Right kidney (tissue), 1 donor: ENCODE measurements at regions not wholly inside any gene's neighbourhood (a gene's known extent, or its start where the extent isn't known, plus 50 kb on each side); places are given as distances from the start of the nearest gene placed in this dataset.
"Not testable (repeated sequence)": the region's sequence is repeated elsewhere in the genome, so short reads cannot be mapped to it uniquely, and the experiment has no call there.

Experiments used
- DNase-seq: peaks from one replicate; pipeline ENCODE4 v3.0.0-alpha.2; 2016

GRCh38 chr5:122602700-122603099 lies 172.2 kb upstream of the SNX2 start:
- no peak for DNase-seq

GRCh38 chr5:122605236-122605635 lies 169.6 kb upstream of the SNX2 start:
- DNase-seq = no peak

- DNase-seq = no peak
Observed at GRCh38 chr5:122607818-122608217, 167.1 kb upstream of the SNX2 start.

GRCh38 chr5:122608222-122608621 lies 166.7 kb upstream of the SNX2 start:
- DNase-seq = no peak

GRCh38 chr5:122611406-122611805 lies 163.5 kb upstream of the SNX2 start:
- no peak for DNase-seq

- no peak for DNase-seq
Observed at GRCh38 chr5:122612901-122613300, 162.0 kb upstream of the SNX2 start.

- DNase-seq = no peak
Observed at GRCh38 chr5:122615146-122615545, 159.7 kb upstream of the SNX2 start.

- DNase-seq = no peak
Observed at GRCh38 chr5:122615832-122616231, 159.0 kb upstream of the SNX2 start.

- not testable (repeated sequence) for DNase-seq
Observed at GRCh38 chr5:122618046-122618445, 156.8 kb upstream of the SNX2 start.

GRCh38 chr5:122620768-122621167 lies 154.1 kb upstream of the SNX2 start:
- not testable (repeated sequence) for DNase-seq

- DNase-seq = not testable (repeated sequence)
Observed at GRCh38 chr5:122628714-122629113, 146.2 kb upstream of the SNX2 start.

- DNase-seq = no peak
Observed at GRCh38 chr5:122629121-122629677, 145.7 kb upstream of the SNX2 start.

- no peak for DNase-seq
Observed at GRCh38 chr5:122638581-122638980, 136.3 kb upstream of the SNX2 start.

GRCh38 chr5:122639033-122639432 lies 135.8 kb upstream of the SNX2 start:
- peak; percentile 14 for DNase-seq

GRCh38 chr5:122639864-122640263 lies 135.0 kb upstream of the SNX2 start:
- DNase-seq = no peak

- no peak for DNase-seq
Observed at GRCh38 chr5:122649080-122649479, 125.8 kb upstream of the SNX2 start.

GRCh38 chr5:122653087-122654017 lies 121.5 kb upstream of the SNX2 start:
- peak; percentile 17 for DNase-seq

- DNase-seq = no peak
Observed at GRCh38 chr5:122656160-122656559, 118.7 kb upstream of the SNX2 start.

- no peak for DNase-seq
Observed at GRCh38 chr5:122656577-122656976, 118.3 kb upstream of the SNX2 start.

GRCh38 chr5:122661496-122662180 lies 113.2 kb upstream of the SNX2 start:
- DNase-seq = no peak

- no peak for DNase-seq
Observed at GRCh38 chr5:122665051-122665450, 109.8 kb upstream of the SNX2 start.

GRCh38 chr5:122668552-122668951 lies 106.3 kb upstream of the SNX2 start:
- no peak for DNase-seq

- DNase-seq = not testable (repeated sequence)
Observed at GRCh38 chr5:122669709-122670108, 105.2 kb upstream of the SNX2 start.
